Pancreas (tissue), 10 donors: ENCODE measurements at regions not wholly inside any gene's neighbourhood (a gene's known extent, or its start where the extent isn't known, plus 50 kb on each side); places are given as distances from the start of the nearest gene placed in this dataset.

Experiments used
- ATAC-seq, 4 donors: fragments of 200-7000 bp; cut with Tn5 transposase; one replicate each; pipeline versions ENCODE4 v1.8.0 to v1.9.1; 2020; ENCODE audit warnings: mild to moderate bottlenecking in 4 of 4, moderate library complexity in 4 of 4
- DNase-seq, 6 donors: peaks; one replicate each; pipeline ENCODE4 v3.0.0-alpha.2; 2020
- FAIRE-seq: peaks from 2 replicates; lab custom pipeline; 2012; peaks lifted over from hg19 to GRCh38; lab: Jason Lieb, UNC
- H3K27ac ChIP-seq, 4 donors: fragments of 200-600 bp; sonication (generic); 1 replicate in 3 of 4; 2 replicates in 1 of 4; pipeline versions ENCODE4 v1.5.0 to v1.8.0; 2020
- H3K27me3 ChIP-seq, 4 donors: fragments of 200-600 bp; one replicate each; pipeline ENCODE4 v1.8.0; 2021
- H3K36me3 ChIP-seq, 3 donors: fragments of 200-600 bp; sonication (generic) in 1 of 3; one replicate each; pipeline versions ENCODE4 v1.5.0 to v1.8.0; 2020 to 2021
- H3K4me1 ChIP-seq, 3 donors: fragments of 200-600 bp; one replicate each; pipeline ENCODE4 v1.8.0; 2021
- H3K4me3 ChIP-seq, 4 donors: fragments of 200-600 bp; sonication (generic) in 2 of 4; one replicate each; pipeline versions ENCODE4 v1.5.0 to v1.8.0; 2020 to 2021
- H3K9me3 ChIP-seq, 4 donors: fragments of 200-600 bp; one replicate each; pipeline ENCODE4 v1.8.0; 2021
- WGBS, 2 donors: extraction: QIAGEN DNeasy Blood & Tissue Kit; methylation state at CpG; one replicate each; pipeline ENCODE4 v1.1.7; 2013; 5-methylcytosine and 5-hydroxymethylcytosine counted together
- intact Hi-C, 3 donors: fragments of 100-400 bp; cut with DNase I; formaldehyde crosslinking; loops; one replicate each; pipeline versions ENCODE4 v1.11.1 to v1.14.2; 2022
- TF ChIP-seq, protein P1 (sequence below), 4 donors: fragments of 200-600 bp; sonication (generic) in 3 of 4; IDR thresholded peaks; one replicate each; pipeline versions ENCODE4 v1.5.0 to v1.8.0; 2021; ENCODE audit warnings: antibody characterized with exemption in 4 of 4
- donor health status: healthy with polysubstance abuse.
- donor health status: DM: no; HTN: no; CAD: no; lungs with moderate emphysema.
- donor health status: DM: no; HTN: no; CAD: no.
- donor health status: control.
- donor health status: control.
- donor health status: Bipolar disorder and iron deficiency.
- donor health status: DM: yes; HTN: yes; CAD: no.
- donor health status: DM: no; HTN: no; CAD: no.
- donor health status: DM: no; HTN: no; CAD: no.
- donor health status: DM: yes; HTN: yes; CAD: no.

DNA sequence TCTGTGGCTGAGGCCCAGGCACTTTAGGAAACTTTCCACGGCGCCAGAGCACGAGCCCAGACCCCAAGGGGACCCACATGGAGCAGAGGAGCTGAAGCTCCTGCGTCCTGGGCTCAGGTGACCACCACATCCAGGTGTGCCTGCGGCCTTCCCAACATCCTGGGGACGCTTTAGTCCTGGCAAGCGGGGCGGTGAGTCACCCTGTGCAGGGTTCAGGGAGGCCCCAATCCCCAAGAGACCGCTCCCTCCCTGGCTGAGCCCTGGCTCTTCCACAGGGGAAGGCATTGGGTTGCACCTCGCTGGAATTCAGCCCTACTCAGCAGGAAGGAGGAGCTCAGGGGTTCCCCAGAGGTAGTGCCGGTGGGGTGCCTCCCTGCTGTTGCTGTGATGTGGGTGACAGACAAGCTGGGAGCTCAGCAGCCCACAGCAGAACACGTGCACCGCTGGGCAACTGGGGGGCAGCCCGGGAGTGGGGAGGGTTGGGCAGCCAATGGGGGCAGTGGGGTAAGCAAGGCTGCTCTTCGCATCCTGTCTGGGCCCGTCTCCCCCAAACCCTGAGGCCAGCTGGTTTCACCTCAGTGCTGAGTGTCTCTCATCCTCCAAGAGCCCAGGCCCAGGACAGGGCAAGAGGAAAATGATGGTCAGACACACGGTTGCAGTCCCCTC, 802.8 kb downstream of the BRD1 start:
- FAIRE-seq (no peak), ATAC-seq (no peak), DNase-seq (peak in 1 of 6 donors; percentile 42)
- H3K9me3 ChIP-seq = no peaks in the 10 kb centered on the region
- H3K36me3 ChIP-seq = no peaks in the 10 kb centered on the region
- TF ChIP-seq, protein P1, sequence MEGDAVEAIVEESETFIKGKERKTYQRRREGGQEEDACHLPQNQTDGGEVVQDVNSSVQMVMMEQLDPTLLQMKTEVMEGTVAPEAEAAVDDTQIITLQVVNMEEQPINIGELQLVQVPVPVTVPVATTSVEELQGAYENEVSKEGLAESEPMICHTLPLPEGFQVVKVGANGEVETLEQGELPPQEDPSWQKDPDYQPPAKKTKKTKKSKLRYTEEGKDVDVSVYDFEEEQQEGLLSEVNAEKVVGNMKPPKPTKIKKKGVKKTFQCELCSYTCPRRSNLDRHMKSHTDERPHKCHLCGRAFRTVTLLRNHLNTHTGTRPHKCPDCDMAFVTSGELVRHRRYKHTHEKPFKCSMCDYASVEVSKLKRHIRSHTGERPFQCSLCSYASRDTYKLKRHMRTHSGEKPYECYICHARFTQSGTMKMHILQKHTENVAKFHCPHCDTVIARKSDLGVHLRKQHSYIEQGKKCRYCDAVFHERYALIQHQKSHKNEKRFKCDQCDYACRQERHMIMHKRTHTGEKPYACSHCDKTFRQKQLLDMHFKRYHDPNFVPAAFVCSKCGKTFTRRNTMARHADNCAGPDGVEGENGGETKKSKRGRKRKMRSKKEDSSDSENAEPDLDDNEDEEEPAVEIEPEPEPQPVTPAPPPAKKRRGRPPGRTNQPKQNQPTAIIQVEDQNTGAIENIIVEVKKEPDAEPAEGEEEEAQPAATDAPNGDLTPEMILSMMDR (IDR thresholded peaks at IDR 0.05) = no peak
- 53 to 61% methylated on average over 16 to 17 of the region's 17 CpGs for WGBS, 2 donors
- H3K4me3 ChIP-seq = no peak overlapping the region
- no peak overlapping the region for H3K27ac ChIP-seq
- no peaks in the 10 kb centered on the region for H3K27me3 ChIP-seq
- H3K4me1 ChIP-seq = no peaks in the 10 kb centered on the region
- intact Hi-C loops = no loop called here

DNA sequence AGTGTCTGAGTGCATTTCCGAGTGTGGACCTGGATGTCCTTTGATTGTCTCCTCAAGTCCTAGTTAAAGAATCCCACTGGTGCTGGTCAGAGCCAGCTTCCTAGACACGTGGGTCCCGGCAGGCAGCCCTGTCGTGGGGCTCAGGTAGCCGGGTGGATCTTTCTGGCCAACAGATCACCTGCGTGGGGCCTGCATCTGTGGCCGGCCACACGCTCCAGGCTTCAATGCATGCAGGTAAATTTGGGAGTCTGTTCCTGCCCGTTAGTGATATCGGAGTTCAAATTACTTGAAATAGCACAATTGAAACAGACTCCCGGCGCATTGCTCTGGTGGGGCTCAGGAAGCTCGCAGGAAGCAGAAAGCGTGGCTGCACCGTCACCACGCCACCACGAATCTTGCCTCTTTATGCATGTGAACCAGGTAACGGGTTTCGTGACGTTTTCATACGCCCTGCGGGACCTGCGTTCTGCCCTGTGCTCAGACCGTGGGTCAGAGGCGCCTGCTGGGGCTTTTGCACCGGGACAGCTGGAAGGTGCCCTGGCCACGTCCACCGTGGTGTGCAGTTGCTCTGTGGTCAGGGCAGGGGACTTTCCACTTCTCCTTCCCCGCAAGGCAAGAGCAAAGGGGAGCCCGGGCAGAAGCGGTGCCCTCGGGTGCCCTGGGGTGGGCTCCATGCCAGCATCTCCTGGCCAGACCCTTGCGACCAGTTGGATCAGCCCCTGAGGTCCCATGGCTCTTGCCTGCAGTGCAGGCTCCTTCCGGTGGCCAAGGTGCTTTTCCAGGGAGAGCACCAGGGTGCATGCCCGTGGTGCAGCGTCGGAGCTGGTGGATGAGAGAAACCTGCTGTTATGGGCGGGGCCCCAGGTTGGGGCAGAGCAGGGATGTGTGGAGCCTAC, 803.5 kb downstream of the BRD1 start:
- intact Hi-C loops = no loop called here
- FAIRE-seq (no peak), DNase-seq (peak in 1 of 6 donors; percentile 53), ATAC-seq (no peak)
- Histone ChIP-seq H3K4me1 (no peaks in the 10 kb centered on the region), H3K36me3 (no peaks in the 10 kb centered on the region), H3K9me3 (no peaks in the 10 kb centered on the region), H3K27ac (no peak overlapping the region), H3K27me3 (no peaks in the 10 kb centered on the region), H3K4me3 (no peak overlapping the region)
- WGBS, 2 donors = 59 to 74% methylated on average over 37 to 38 of the region's 38 CpGs
- TF ChIP-seq, protein P1 (IDR thresholded peaks at IDR 0.05) = no peak

DNA sequence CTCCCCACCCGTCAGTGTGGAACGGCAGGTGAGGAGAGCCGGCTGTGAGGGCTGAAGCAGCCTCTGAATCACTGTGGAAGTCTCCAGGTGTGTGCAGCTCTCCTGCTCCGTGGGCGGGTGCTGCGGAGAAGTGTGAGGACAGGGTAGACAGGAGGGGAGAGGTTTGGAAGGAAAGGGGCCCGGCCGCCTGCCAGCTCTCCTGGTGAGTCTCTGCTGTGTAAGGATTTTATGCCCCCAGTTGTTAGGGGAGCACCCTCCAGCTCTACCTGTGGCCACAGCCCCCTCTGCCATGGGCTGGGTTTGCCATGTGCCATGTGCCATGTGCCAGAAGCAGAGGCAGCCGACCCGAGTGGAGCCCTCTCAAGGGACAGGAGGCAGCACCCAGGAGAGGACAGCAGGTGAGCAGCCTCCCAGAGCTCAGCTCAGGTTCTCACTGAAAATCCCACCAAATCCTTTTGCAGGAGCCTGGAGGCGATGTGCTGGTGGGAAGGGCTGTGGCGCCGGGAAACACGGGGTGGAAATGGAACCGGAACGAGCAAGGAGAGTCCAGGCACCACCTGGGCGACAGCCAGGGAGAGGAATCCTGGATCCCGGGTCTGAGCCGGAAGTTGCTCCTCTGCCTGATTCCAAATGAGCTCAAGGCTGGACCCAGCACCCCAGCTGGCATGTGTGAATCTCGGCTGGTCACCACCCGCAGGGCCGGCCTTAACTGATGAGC, 804.4 kb downstream of the BRD1 start:
- Histone ChIP-seq H3K27me3 (no peaks in the 10 kb centered on the region), H3K36me3 (no peaks in the 10 kb centered on the region), H3K9me3 (no peaks in the 10 kb centered on the region), H3K27ac (no peak overlapping the region), H3K4me3 (no peak overlapping the region), H3K4me1 (no peaks in the 10 kb centered on the region)
- intact Hi-C loops = no loop called here
- 46 to 55% methylated on average over 20 to 22 of the region's 22 CpGs for WGBS, 2 donors
- ATAC-seq (no peak), FAIRE-seq (no peak), DNase-seq (peak in 2 of 6 donors; percentile 3 to 47)
- TF ChIP-seq, protein P1 (IDR thresholded peaks at IDR 0.05) = no peak

DNA sequence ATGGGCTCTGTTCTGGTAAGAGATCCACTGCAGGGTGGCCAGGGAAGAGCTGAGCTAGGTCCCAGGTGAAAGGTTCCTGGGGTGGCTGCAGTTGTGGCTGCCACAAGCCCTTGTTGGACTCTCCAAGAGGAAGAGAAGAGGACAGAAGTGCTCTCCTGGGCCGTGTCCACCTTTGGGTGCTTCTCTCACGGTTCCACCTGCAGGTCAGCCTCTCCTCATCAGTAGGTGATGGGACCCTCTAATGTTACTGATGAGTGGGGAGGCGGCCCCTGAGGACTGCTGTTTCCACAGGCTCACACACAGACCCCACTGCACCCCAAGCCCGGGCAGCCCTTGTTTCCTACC, 804.9 kb downstream of the BRD1 start:
- Histone ChIP-seq H3K27ac (no peak overlapping the region), H3K4me3 (no peak overlapping the region), H3K9me3 (no peaks in the 10 kb centered on the region), H3K36me3 (no peaks in the 10 kb centered on the region), H3K27me3 (no peaks in the 10 kb centered on the region), H3K4me1 (no peaks in the 10 kb centered on the region)
- DNase-seq = peak in 1 of 6 donors; percentile 3
- TF ChIP-seq, protein P1 (IDR thresholded peaks at IDR 0.05) = no peak
- intact Hi-C loops = no loop called here
- 50 to 55% methylated on average over 4 of the region's 4 CpGs for WGBS, 2 donors
- no peak for ATAC-seq
- FAIRE-seq = no peak
